ENCODE measurements at regions not wholly inside any gene's neighbourhood (a gene's known extent, or its start where the extent isn't known, plus 50 kb on each side); places are given as distances from the start of the nearest gene placed in this dataset.

DNA sequence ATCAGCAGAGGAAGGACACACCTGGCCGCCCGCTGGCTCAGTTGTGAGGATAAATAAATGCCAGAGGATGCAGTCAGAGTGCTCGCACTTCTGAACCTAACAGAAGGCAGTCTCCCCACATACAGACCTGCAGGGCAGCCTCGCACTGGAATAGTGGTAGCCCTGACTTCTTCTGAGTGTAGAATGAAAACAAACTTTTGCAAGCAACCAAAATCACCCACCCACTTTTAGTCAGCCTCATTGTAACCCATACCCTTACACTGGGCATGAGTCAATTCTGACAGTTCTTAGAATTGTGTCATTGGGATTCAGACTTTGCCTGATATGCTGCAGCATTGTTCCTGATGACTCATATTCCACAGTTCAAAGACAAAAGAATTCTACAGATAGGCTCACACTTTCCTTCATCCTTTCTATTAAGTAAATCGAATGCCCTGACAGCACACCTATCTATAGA is 167.0 kb upstream of the CDK1 start:
- TF ChIP-seq, protein P1, sequence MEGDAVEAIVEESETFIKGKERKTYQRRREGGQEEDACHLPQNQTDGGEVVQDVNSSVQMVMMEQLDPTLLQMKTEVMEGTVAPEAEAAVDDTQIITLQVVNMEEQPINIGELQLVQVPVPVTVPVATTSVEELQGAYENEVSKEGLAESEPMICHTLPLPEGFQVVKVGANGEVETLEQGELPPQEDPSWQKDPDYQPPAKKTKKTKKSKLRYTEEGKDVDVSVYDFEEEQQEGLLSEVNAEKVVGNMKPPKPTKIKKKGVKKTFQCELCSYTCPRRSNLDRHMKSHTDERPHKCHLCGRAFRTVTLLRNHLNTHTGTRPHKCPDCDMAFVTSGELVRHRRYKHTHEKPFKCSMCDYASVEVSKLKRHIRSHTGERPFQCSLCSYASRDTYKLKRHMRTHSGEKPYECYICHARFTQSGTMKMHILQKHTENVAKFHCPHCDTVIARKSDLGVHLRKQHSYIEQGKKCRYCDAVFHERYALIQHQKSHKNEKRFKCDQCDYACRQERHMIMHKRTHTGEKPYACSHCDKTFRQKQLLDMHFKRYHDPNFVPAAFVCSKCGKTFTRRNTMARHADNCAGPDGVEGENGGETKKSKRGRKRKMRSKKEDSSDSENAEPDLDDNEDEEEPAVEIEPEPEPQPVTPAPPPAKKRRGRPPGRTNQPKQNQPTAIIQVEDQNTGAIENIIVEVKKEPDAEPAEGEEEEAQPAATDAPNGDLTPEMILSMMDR (conservative IDR thresholded peaks at IDR 0.05; ENCODE audit: low read depth, low read length), result no peak
- TF ChIP-seq EZH2 (IDR thresholded peaks at IDR 0.05; ENCODE audit: borderline replicate concordance, low read depth, low read length, poor library complexity, severe bottlenecking), result no peak

All from A673 (cell line).